Activated naive CD8-positive, alpha-beta T cell treated with anti-CD3 and anti-CD28 coated beads, Interleukin-2, amount 10 ng/mL, durations not matched to agents 7 days and 5 days (primary cell): ENCODE measurements at regions not wholly inside any gene's neighbourhood (a gene's known extent, or its start where the extent isn't known, plus 50 kb on each side); places are given as distances from the start of the nearest gene placed in this dataset.

Source experiments
- ATAC-seq: fragments of 150-1000 bp; cut with Tn5 transposase; one replicate; pipeline ENCODE4 v1.10.0; 2021; ENCODE audit warnings: low read depth, moderate library complexity
- POLR2A ChIA-PET: fragments of 350-600 bp; sonication (Branson Sonifier 250); formaldehyde crosslinking; loops from one replicate; lab custom pipeline; 2021; ENCODE audit warnings: antibody characterized with exemption; lab: Charles Lee
- DNase-seq: peaks from one replicate; pipeline ENCODE4 v3.0.0; 2021
- H3K27ac Mint-ChIP-seq: one replicate; pipeline ENCODE4 v1.8.0; 2022; ENCODE audit warnings: mild to moderate bottlenecking, mixed read lengths
- H3K27me3 Mint-ChIP-seq: one replicate; pipeline ENCODE4 v1.8.0; 2022; ENCODE audit warnings: mild to moderate bottlenecking, moderate library complexity, mixed read lengths
- H3K36me3 Mint-ChIP-seq: one replicate; pipeline ENCODE4 v1.8.0; 2021; ENCODE audit warnings: mild to moderate bottlenecking, mixed read lengths
- H3K4me1 Mint-ChIP-seq: one replicate; pipeline ENCODE4 v1.8.0; 2021; ENCODE audit warnings: mixed read lengths
- H3K4me3 Mint-ChIP-seq: one replicate; pipeline ENCODE4 v1.8.0; 2022; ENCODE audit warnings: mild to moderate bottlenecking, moderate library complexity, mixed read lengths
- H3K9me3 Mint-ChIP-seq: one replicate; pipeline ENCODE4 v1.8.0; 2021; ENCODE audit warnings: mixed read lengths

GRCh38 chr7:1383398-1384112 is 75.7 kb downstream of the MICALL2 start:
- POLR2A ChIA-PET, result no interaction called here
- DNase-seq (no peak), ATAC-seq (no peak)
- H3K4me3 Mint-ChIP-seq, result no peak overlapping the region
- H3K9me3 Mint-ChIP-seq, result no peaks in the 10 kb centered on the region
- no peak overlapping the region for H3K27ac Mint-ChIP-seq
- peaks cover 9% of the 10 kb centered on the region for H3K27me3 Mint-ChIP-seq
- no peaks in the 10 kb centered on the region for H3K4me1 Mint-ChIP-seq
- no peaks in the 10 kb centered on the region for H3K36me3 Mint-ChIP-seq

GRCh38 chr7:1384113-1384415 is 75.2 kb downstream of the MICALL2 start:
- POLR2A ChIA-PET, result no interaction called here
- no peaks in the 10 kb centered on the region for H3K4me1 Mint-ChIP-seq
- no peak for DNase-seq
- H3K9me3 Mint-ChIP-seq, result no peaks in the 10 kb centered on the region
- H3K27me3 Mint-ChIP-seq, result peaks cover 9% of the 10 kb centered on the region
- H3K4me3 Mint-ChIP-seq, result no peak overlapping the region
- H3K27ac Mint-ChIP-seq, result no peak overlapping the region
- no peak for ATAC-seq
- H3K36me3 Mint-ChIP-seq, result no peaks in the 10 kb centered on the region
